ENCODE measurements at regions not wholly inside any gene's neighbourhood (a gene's known extent, or its start where the extent isn't known, plus 50 kb on each side); places are given as distances from the start of the nearest gene placed in this dataset.

DNA sequence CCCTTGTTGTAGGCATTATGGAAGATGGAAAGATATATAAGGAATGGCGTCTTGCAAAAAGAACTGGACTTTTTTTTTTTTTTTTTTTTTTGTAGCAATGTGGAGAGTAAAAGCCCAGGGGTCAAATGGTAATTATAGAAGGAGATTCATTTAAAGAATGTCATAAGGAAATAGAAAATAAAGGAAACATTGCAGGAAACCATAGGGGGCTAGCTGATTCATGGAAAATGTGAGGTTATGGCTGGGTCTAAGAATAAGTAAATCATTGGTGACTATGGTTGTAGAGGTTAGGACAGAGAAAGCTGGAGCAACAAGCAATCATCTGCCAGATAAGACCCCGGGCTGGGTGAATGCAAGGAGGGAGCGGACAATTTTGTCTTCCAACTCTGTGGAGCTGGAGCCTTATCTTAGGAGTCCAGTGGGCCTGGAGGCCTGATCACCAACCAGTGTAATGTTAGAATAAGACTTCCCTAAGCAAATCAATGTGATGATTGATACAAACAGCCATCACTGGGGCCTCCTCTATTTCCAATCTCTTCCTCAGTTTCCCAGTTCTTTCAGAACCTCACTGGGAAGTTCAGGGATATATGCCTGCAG, 201.2 kb upstream of the TNP1 start:
- DNase-seq, result no peak
- H3K9me3 Mint-ChIP-seq (ENCODE audit: unreplicated experiment), result peaks cover 2% of the 10 kb centered on the region
- H3K27me3 Mint-ChIP-seq (ENCODE audit: unreplicated experiment), result peaks cover 2% of the 10 kb centered on the region
- TF ChIP-seq, protein P1, sequence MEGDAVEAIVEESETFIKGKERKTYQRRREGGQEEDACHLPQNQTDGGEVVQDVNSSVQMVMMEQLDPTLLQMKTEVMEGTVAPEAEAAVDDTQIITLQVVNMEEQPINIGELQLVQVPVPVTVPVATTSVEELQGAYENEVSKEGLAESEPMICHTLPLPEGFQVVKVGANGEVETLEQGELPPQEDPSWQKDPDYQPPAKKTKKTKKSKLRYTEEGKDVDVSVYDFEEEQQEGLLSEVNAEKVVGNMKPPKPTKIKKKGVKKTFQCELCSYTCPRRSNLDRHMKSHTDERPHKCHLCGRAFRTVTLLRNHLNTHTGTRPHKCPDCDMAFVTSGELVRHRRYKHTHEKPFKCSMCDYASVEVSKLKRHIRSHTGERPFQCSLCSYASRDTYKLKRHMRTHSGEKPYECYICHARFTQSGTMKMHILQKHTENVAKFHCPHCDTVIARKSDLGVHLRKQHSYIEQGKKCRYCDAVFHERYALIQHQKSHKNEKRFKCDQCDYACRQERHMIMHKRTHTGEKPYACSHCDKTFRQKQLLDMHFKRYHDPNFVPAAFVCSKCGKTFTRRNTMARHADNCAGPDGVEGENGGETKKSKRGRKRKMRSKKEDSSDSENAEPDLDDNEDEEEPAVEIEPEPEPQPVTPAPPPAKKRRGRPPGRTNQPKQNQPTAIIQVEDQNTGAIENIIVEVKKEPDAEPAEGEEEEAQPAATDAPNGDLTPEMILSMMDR (IDR thresholded peaks at IDR 0.05; ENCODE audit: partially characterized antibody, unreplicated experiment), result no peak
- no peak overlapping the region for H3K27ac Mint-ChIP-seq (ENCODE audit: unreplicated experiment)
- no peak overlapping the region for H3K4me3 Mint-ChIP-seq (ENCODE audit: unreplicated experiment)
- peaks cover 22% of the 10 kb centered on the region for H3K4me1 Mint-ChIP-seq (ENCODE audit: low read depth, unreplicated experiment)
- no peaks in the 10 kb centered on the region for H3K36me3 Mint-ChIP-seq (ENCODE audit: unreplicated experiment)

DNA sequence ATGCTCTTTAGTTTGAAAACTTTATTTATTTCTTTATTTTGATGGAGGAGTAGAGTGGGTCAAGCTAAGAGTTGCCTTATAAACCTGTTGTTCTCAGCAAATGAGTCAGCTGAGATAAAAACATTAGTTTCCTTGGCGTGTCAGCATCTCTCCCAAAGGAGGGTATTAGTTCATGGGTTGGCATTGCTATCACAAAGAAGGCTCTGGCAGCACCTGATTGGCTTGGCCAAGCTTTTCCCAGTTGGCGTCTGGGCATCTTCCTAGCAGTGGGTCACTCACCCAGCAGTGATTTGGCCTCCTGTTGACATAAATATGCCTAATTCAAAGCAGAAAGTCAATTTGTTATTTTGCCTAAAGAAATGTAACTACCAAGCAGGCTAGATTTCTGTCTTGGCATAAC, 200.7 kb upstream of the TNP1 start:
- Mint-ChIP-seq H3K4me3 (ENCODE audit: unreplicated experiment) (no peak overlapping the region), H3K27ac (ENCODE audit: unreplicated experiment) (no peak overlapping the region), H3K36me3 (ENCODE audit: unreplicated experiment) (no peaks in the 10 kb centered on the region), H3K27me3 (ENCODE audit: unreplicated experiment) (peaks cover 2% of the 10 kb centered on the region), H3K4me1 (ENCODE audit: low read depth, unreplicated experiment) (peaks cover 22% of the 10 kb centered on the region), H3K9me3 (ENCODE audit: unreplicated experiment) (peaks cover 2% of the 10 kb centered on the region)
- TF ChIP-seq, protein P1 (IDR thresholded peaks at IDR 0.05; ENCODE audit: partially characterized antibody, unreplicated experiment), result no peak
- no peak for DNase-seq

DNA sequence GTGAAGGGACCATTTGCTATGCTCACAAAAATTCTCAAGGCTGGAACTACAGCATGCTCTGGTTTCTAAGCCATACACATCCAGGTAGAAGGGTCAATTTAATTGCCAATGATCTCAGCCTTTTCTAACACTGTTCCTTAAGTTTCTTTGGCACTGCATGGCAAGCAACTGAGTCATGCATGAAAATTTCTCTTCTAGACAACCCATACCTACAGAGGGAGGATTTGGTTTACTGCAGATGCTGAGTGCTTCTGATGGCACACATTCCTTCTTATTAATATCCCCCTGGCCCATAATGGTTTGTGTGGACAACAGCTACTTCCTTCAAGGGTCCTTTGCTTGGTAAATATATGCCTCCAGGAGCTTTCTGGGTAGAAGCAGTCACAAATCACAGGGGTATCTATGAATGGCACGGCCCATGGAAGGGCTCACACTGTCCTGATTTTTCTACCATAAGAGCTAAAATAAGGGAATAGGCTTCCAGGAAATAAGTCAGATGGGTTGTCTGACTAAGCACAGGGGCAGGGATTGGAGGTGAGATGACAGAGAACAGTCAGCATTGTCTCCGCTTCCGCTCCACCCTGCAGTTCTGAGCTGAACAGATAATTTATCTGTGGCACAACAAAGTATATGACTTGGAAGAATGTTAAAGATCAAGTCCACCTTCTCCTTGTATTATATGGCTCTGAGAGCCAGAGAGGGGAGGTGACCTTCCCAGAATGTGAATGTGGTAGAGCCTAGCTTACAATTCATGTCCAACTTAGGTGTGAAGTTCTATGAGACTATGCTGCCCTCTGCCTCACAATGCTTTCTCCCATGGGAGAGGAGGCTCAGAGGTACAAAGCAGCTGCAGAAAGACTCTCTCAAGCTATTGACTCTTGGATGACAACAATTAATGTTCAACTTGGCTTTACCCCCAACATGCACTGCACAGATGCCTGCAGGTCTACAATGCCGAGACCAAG, 199.2 kb upstream of the TNP1 start:
- no peak for DNase-seq
- TF ChIP-seq, protein P1 (IDR thresholded peaks at IDR 0.05; ENCODE audit: partially characterized antibody, unreplicated experiment), result no peak
- Mint-ChIP-seq H3K27ac (ENCODE audit: unreplicated experiment) (no peak overlapping the region), H3K27me3 (ENCODE audit: unreplicated experiment) (peaks cover 2% of the 10 kb centered on the region), H3K4me1 (ENCODE audit: low read depth, unreplicated experiment) (peaks cover 21% of the 10 kb centered on the region), H3K9me3 (ENCODE audit: unreplicated experiment) (peaks cover 2% of the 10 kb centered on the region), H3K36me3 (ENCODE audit: unreplicated experiment) (no peaks in the 10 kb centered on the region), H3K4me3 (ENCODE audit: unreplicated experiment) (no peak overlapping the region)

DNA sequence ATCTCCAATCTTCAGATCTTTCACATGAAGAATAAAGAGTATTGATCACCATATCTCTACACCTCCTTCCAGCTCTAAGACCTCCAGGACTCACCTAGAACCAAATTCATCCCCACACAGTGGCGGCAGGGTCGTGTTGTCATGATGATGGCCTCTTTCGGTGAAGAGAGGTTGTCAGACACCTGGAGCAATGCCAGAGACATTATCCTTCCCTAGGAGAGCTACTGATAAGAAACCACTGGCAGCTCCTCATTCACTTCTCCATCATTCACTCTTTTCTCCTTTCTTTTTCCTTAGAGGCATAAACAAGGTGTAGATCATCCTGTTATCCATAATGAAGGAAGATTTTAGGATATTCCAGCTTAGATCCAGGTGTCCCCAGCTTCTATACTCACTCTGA, 197.9 kb upstream of the TNP1 start:
- DNase-seq, result no peak
- no peak overlapping the region for H3K27ac Mint-ChIP-seq (ENCODE audit: unreplicated experiment)
- H3K4me3 Mint-ChIP-seq (ENCODE audit: unreplicated experiment), result no peak overlapping the region

More for the DNA sequence above, 197.9 kb upstream of the TNP1 start:
- TF ChIP-seq, protein P1 (IDR thresholded peaks at IDR 0.05; ENCODE audit: partially characterized antibody, unreplicated experiment), result no peak
- Mint-ChIP-seq H3K27me3 (ENCODE audit: unreplicated experiment) (peaks cover 2% of the 10 kb centered on the region), H3K4me1 (ENCODE audit: low read depth, unreplicated experiment) (peaks cover 11% of the 10 kb centered on the region), H3K9me3 (ENCODE audit: unreplicated experiment) (no peaks in the 10 kb centered on the region), H3K36me3 (ENCODE audit: unreplicated experiment) (no peaks in the 10 kb centered on the region)

Measured in glutamatergic neuron (in vitro differentiated cells).